ENCODE measurements at regions not wholly inside any gene's neighbourhood (a gene's known extent, or its start where the extent isn't known, plus 50 kb on each side); places are given as distances from the start of the nearest gene placed in this dataset.

DNA sequence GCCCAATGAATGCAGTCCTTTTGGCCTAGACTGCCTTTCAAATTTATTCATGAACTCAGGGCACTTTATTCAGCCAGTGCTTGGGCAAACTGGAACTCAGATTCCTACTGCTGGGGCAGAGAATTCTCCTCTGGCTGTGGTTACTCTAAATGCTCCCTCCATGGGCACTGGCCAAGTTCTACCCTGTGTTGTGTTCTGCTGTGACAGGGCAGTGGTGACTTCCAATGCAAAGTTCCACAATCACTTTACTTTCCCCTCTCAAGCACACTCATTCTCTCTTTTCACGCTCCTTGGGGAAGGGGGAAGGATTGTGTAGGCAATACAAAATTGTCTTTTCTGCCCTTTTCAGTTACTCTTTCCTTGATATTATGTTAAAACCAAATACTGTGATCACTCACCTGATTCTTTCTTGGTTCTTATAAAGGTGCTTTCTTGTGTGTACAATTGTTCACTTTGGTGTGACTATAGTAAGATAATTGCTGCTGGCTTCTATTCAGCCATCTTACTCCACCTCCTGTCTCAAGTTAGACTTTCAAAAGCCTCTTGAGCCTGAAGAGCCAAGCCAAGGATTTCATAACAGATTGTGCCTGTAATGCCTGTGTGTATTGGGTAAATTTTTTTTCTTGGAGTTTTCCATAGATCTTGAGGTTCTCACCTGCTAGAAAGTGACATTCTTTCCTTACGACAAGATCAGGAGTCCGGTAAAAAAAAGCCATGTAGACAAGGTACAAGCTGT is 1078.6 kb downstream of the FAM133A start:
- no peaks in the 10 kb centered on the region for H3K36me3 ChIP-seq (replicated peaks in 1 of 2; ENCODE audit: control insufficient read depth in 1 of 2, insufficient read depth in 2 of 2, low read length in 2 of 2)
- H3K79me2 ChIP-seq (ENCODE audit: insufficient read depth, low read length) = no peaks in the 10 kb centered on the region
- no peak overlapping the region for H3K4me2 ChIP-seq (replicated peaks; ENCODE audit: extremely low read depth, low read length, poor library complexity, severe bottlenecking)
- no peaks in the 10 kb centered on the region for H3K27me3 ChIP-seq (ENCODE audit: control insufficient read depth in 2 of 2, insufficient read depth in 2 of 2, low read length in 2 of 2)
- H3K36me3 Mint-ChIP-seq = no peaks in the 10 kb centered on the region
- no peak overlapping the region for H3K27ac Mint-ChIP-seq
- no peak overlapping the region for H3K9ac ChIP-seq (ENCODE audit: insufficient read depth, low read length, poor library complexity, severe bottlenecking)
- H2AFZ ChIP-seq (ENCODE audit: insufficient read depth, low read depth, low read length, poor library complexity, severe bottlenecking) = no peak overlapping the region
- H3K4me3 Mint-ChIP-seq = no peak overlapping the region
- no peaks in the 10 kb centered on the region for H4K20me1 ChIP-seq (ENCODE audit: insufficient read depth, low read length)
- H3K9me3 ChIP-seq (replicated peaks in 1 of 2; ENCODE audit: control insufficient read depth in 1 of 2, insufficient read depth in 1 of 2, low read length in 2 of 2) = no peaks in the 10 kb centered on the region
- no peaks in the 10 kb centered on the region for H3K4me1 ChIP-seq (ENCODE audit: control insufficient read depth in 1 of 2, insufficient read depth in 2 of 2, low read length in 2 of 2)
- peaks cover 0 to 3% (median 0%) of the 10 kb centered on the region in 3 donors for H3K27me3 Mint-ChIP-seq (ENCODE audit: low read depth in 3 of 3)
- TF ChIP-seq CTCF (IDR thresholded peaks at IDR 0.05) = no peak
- intact Hi-C loops (cut with micrococcal nuclease) = no loop called here
- H3K27ac ChIP-seq (ENCODE audit: low read depth in 1 of 2, low read length in 2 of 2) = no peak overlapping the region
- no peaks in the 10 kb centered on the region for H3K4me1 Mint-ChIP-seq
- WGBS (ENCODE audit: insufficient coverage) = no CpG with 5 or more reads among the region's 3 CpGs
- H3K9me3 Mint-ChIP-seq = peaks cover 0 to 2% (median 0%) of the 10 kb centered on the region in 7 donors
- no peak for DNase-seq
- no peak overlapping the region for H3K4me3 ChIP-seq (replicated peaks in 1 of 3; ENCODE audit: low read depth in 2 of 3, low read length in 3 of 3)

DNA sequence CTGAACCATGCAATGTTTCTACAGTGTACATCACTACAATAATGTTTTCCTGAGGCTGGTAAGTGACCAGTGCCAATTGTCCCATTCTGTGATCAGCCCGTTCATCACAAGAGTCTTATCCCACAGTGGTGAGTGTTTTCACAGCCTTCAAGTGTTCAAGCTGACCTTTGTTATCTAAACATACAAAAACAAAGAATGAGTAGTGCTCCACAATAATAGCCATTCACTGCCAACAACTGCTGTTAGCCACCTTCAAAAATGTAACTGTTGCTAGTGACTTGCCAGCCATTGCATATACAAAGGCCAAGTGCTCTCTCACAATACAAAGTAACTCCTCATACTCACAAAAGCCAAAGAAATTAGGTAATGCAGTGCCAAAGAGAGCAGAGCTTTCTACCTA is 1084.1 kb downstream of the FAM133A start:
- no peak overlapping the region for H3K4me3 Mint-ChIP-seq
- Histone ChIP-seq H3K9ac (ENCODE audit: insufficient read depth, low read length, poor library complexity, severe bottlenecking) (no peak overlapping the region), H3K36me3 (replicated peaks in 1 of 2; ENCODE audit: control insufficient read depth in 1 of 2, insufficient read depth in 2 of 2, low read length in 2 of 2) (no peaks in the 10 kb centered on the region), H3K27ac (ENCODE audit: low read depth in 1 of 2, low read length in 2 of 2) (no peak overlapping the region), H3K27me3 (ENCODE audit: control insufficient read depth in 2 of 2, insufficient read depth in 2 of 2, low read length in 2 of 2) (no peaks in the 10 kb centered on the region), H4K20me1 (ENCODE audit: insufficient read depth, low read length) (no peaks in the 10 kb centered on the region), H2AFZ (ENCODE audit: insufficient read depth, low read depth, low read length, poor library complexity, severe bottlenecking) (no peak overlapping the region), H3K4me2 (replicated peaks; ENCODE audit: extremely low read depth, low read length, poor library complexity, severe bottlenecking) (no peak overlapping the region), H3K79me2 (ENCODE audit: insufficient read depth, low read length) (no peaks in the 10 kb centered on the region), H3K9me3 (replicated peaks in 1 of 2; ENCODE audit: control insufficient read depth in 1 of 2, insufficient read depth in 1 of 2, low read length in 2 of 2) (no peaks in the 10 kb centered on the region), H3K4me3 (replicated peaks in 1 of 3; ENCODE audit: low read depth in 2 of 3, low read length in 3 of 3) (no peak overlapping the region), H3K4me1 (ENCODE audit: control insufficient read depth in 1 of 2, insufficient read depth in 2 of 2, low read length in 2 of 2) (no peaks in the 10 kb centered on the region)
- H3K4me1 Mint-ChIP-seq = no peaks in the 10 kb centered on the region
- H3K27ac Mint-ChIP-seq = no peak overlapping the region
- TF ChIP-seq CTCF (IDR thresholded peaks at IDR 0.05) = no peak
- WGBS (ENCODE audit: insufficient coverage) = no CpG with 5 or more reads among the region's 1 CpG
- intact Hi-C loops (cut with micrococcal nuclease) = no loop called here
- H3K9me3 Mint-ChIP-seq = peaks cover 0 to 2% (median 0%) of the 10 kb centered on the region in 7 donors
- H3K36me3 Mint-ChIP-seq = no peaks in the 10 kb centered on the region
- H3K27me3 Mint-ChIP-seq (ENCODE audit: low read depth in 3 of 3) = no peaks in the 10 kb centered on the region
- DNase-seq = no peak

All from CD14-positive monocyte (primary cell).